GM12878 (cell line): ENCODE measurements at regions not wholly inside any gene's neighbourhood (a gene's known extent, or its start where the extent isn't known, plus 50 kb on each side); places are given as distances from the start of the nearest gene placed in this dataset.

Experiments used
- ATF3 ChIP-seq: IDR thresholded peaks from 2 replicates; pipeline ENCODE4 v1.6.1; 2011; ENCODE audit warnings: low read depth, mild to moderate bottlenecking, low read length, moderate library complexity, borderline replicate concordance; ENCODE audit errors: extremely low read depth
- BACH1 ChIP-seq: fragments of 450-650 bp; IDR thresholded peaks from 2 replicates; pipeline ENCODE4 v1.6.1; 2017; ENCODE audit warnings: mild to moderate bottlenecking, borderline replicate concordance
- BCL11A ChIP-seq: IDR thresholded peaks from 2 replicates; pipeline ENCODE4 v1.6.1; 2011; ENCODE audit warnings: low read depth, low read length
- CBFB ChIP-seq: IDR thresholded peaks from 2 replicates; pipeline ENCODE4 v1.6.1; 2016; ENCODE audit warnings: antibody characterized with exemption, low read depth
- CEBPZ ChIP-seq: fragments of 150-350 bp; IDR thresholded peaks from 2 replicates; pipeline ENCODE4 v1.6.1; 2016; ENCODE audit warnings: low read depth, low read length
- CTCF ChIP-seq, 3 experiments: IDR thresholded peaks in 2 of 3; conservative IDR thresholded peaks in 1 of 3; 2 replicates each; pipeline ENCODE4 v1.5.1; 2011; ENCODE audit warnings: low read depth in 3 of 3, low read length in 3 of 3, mild to moderate bottlenecking in 3 of 3, control low read depth in 2 of 3, moderate library complexity in 2 of 3, inconsistent platforms in 1 of 3, mixed read lengths in 1 of 3; ENCODE audit not compliant: control insufficient read depth in 2 of 3, insufficient read depth in 1 of 3; ENCODE audit errors: extremely low read depth in 1 of 3
- HDGF ChIP-seq: fragments of 450-650 bp; IDR thresholded peaks from 2 replicates; pipeline ENCODE4 v1.6.1; 2016; ENCODE audit warnings: antibody characterized with exemption
- IKZF1 ChIP-seq: fragments of 450-650 bp; conservative IDR thresholded peaks from 2 replicates; pipeline ENCODE4 v1.6.1; 2017; ENCODE audit warnings: antibody characterized with exemption, mild to moderate bottlenecking
- MTA2 ChIP-seq: fragments of 450-650 bp; IDR thresholded peaks from 2 replicates; pipeline ENCODE4 v1.6.1; 2016; ENCODE audit warnings: low read depth, mild to moderate bottlenecking, moderate library complexity
- MXI1 ChIP-seq: fragments of 150-350 bp; IDR thresholded peaks from 2 replicates; pipeline ENCODE4 v1.6.1; 2011; ENCODE audit warnings: low read depth, mild to moderate bottlenecking, inconsistent platforms, low read length, improper control_type of control experiment
- NFYA ChIP-seq: IDR thresholded peaks from 2 replicates; pipeline ENCODE4 v1.6.1; 2011; ENCODE audit warnings: low read depth, mild to moderate bottlenecking, low read length, improper control_type of control experiment, borderline replicate concordance
- NFYB ChIP-seq: IDR thresholded peaks from 2 replicates; pipeline ENCODE4 v1.6.1; 2011; ENCODE audit warnings: low read depth, mild to moderate bottlenecking, low read length, improper control_type of control experiment, moderate library complexity; ENCODE audit not compliant: insufficient read depth
- NR2C1 ChIP-seq: fragments of 450-650 bp; IDR thresholded peaks from 2 replicates; pipeline ENCODE4 v1.6.1; 2017; ENCODE audit warnings: antibody characterized with exemption, mild to moderate bottlenecking, moderate library complexity
- RFX5 ChIP-seq: IDR thresholded peaks from 2 replicates; pipeline ENCODE4 v1.6.1; 2011; ENCODE audit warnings: low read depth, low read length, improper control_type of control experiment
- SP1 ChIP-seq: IDR thresholded peaks from one replicate; pipeline ENCODE4 v1.6.1; 2011; ENCODE audit warnings: low read depth, low read length
- TAF1 ChIP-seq: IDR thresholded peaks from 2 replicates; pipeline ENCODE4 v1.6.1; 2011; ENCODE audit warnings: mild to moderate bottlenecking, low read depth, low read length, borderline replicate concordance
- ZBTB33 ChIP-seq: fragments of 450-650 bp; IDR thresholded peaks from 2 replicates; pipeline ENCODE4 v1.6.1; 2017; ENCODE audit warnings: mild to moderate bottlenecking
- ZNF24 ChIP-seq: fragments of 450-650 bp; IDR thresholded peaks from 2 replicates; pipeline ENCODE4 v1.6.1; 2017; ENCODE audit warnings: antibody characterized with exemption, mild to moderate bottlenecking
- ZNF592 ChIP-seq: fragments of 450-650 bp; IDR thresholded peaks from 2 replicates; pipeline ENCODE4 v1.6.1; 2017; ENCODE audit warnings: mild to moderate bottlenecking, moderate library complexity

- TF ChIP-seq ZNF24 (peak; percentile 44; the same call in 1 of the 2 replicates), IKZF1 (peak; percentile 72), NR2C1 (0 out of 2 replicates have a peak, but pooled peaks have one; percentile 25), BACH1 (peak; percentile 27; the same call in 1 of the 2 replicates), RFX5 (no peak), NFYA (no peak), BCL11A (peak; percentile 52; the same call in 1 of the 2 replicates), ZNF592 (no peak), CTCF (IDR thresholded peaks at IDR 0.05 in 2 of 3, conservative IDR thresholded peaks at IDR 0.05 in 1 of 3; ENCODE audit: control insufficient read depth in 2 of 3, extremely low read depth in 1 of 3, insufficient read depth in 1 of 3, low read depth in 3 of 3, low read length in 3 of 3) (no peak), TAF1 (no peak), ATF3 (no peak), SP1 (peak; percentile 51), MTA2 (peak; percentile 59), HDGF (no peak), ZBTB33 (no peak), MXI1 (no peak), NFYB (no peak), CBFB (peak; percentile 80), CEBPZ (no peak)
Observed at GRCh38 chr2:147182260-147182659, 662.6 kb upstream of the ACVR2A start (continued).
